ENCODE measurements at regions not wholly inside any gene's neighbourhood (a gene's known extent, or its start where the extent isn't known, plus 50 kb on each side); places are given as distances from the start of the nearest gene placed in this dataset.
A peak's percentile ranks its signal among the peaks of the same experiment; 100 is the strongest.
"Not testable (repeated sequence)": the region's sequence is repeated elsewhere in the genome, so short reads cannot be mapped to it uniquely, and the experiment has no call there.

GRCh38 chr5:147141580-147141979 is 93.2 kb upstream of the STK32A start:
- WGBS (ENCODE audit: missing lambda C conversion rate) = 8% methylated on average over 2 of the region's 2 CpGs
- ATAC-seq; POLR2A ChIA-PET; FAIRE-seq; H3K27ac ChIP-seq; H3K4me1 ChIP-seq; H3K9me3 ChIP-seq; H3K4me2 ChIP-seq; H3K4me3 ChIP-seq; DNase-seq (ENCODE audit: low read depth in 1 of 2, low spot score in 1 of 2): not testable (repeated sequence)
- CTCF ChIA-PET = interaction anchor here (0.7 kb wide), 1 partner anchor 74 kb away, joined by 3 read pairs; no protein-coding TSS in a partner anchor

- FAIRE-seq (no peak), ATAC-seq (no peak), DNase-seq (ENCODE audit: low read depth in 1 of 2, low spot score in 1 of 2) (no peak)
- no peak overlapping the region for H3K4me3 ChIP-seq
- POLR2A ChIA-PET = no interaction called here
- CTCF ChIA-PET = no interaction called here
- H3K27ac ChIP-seq = no peak overlapping the region
- H3K9me3 ChIP-seq = no peaks in the 10 kb centered on the region
- H3K4me2 ChIP-seq = no peak overlapping the region
- TF ChIP-seq FOSB (CRISPR knock-in tag; IDR thresholded peaks at IDR 0.05) = no peak
- TF ChIP-seq CHD2 (IDR thresholded peaks at IDR 0.05; ENCODE audit: low read length, partially characterized antibody) = no peak
- TF ChIP-seq MAFK (IDR thresholded peaks at IDR 0.05; ENCODE audit: partially characterized antibody) = peak; percentile 43
- TF ChIP-seq ATOH8 (CRISPR knock-in tag; IDR thresholded peaks at IDR 0.05; ENCODE audit: low read depth) = no peak
- no peak for TF ChIP-seq ZC3H11A (IDR thresholded peaks at IDR 0.05)
- no peak for TF ChIP-seq EP300 (IDR thresholded peaks at IDR 0.05)
- H3K4me1 ChIP-seq = no peaks in the 10 kb centered on the region
Observed at GRCh38 chr5:147143215-147143614, 91.6 kb upstream of the STK32A start.

- no peak for ATAC-seq
- CTCF ChIA-PET = no interaction called here
- WGBS (ENCODE audit: missing lambda C conversion rate) = 0% methylated on average over 1 of the region's 1 CpG
- H3K4me1 ChIP-seq = no peaks in the 10 kb centered on the region
- POLR2A ChIA-PET = no interaction called here
- FAIRE-seq = no peak
- H3K9me3 ChIP-seq = no peaks in the 10 kb centered on the region
- H3K27ac ChIP-seq = no peak overlapping the region
- no peak overlapping the region for H3K4me3 ChIP-seq
- DNase-seq (ENCODE audit: low read depth in 1 of 2, low spot score in 1 of 2) = no peak
- TF ChIP-seq RFX5 (IDR thresholded peaks at IDR 0.05) (no peak), MYC (IDR thresholded peaks at IDR 0.05; ENCODE audit: borderline replicate concordance, low read length) (no peak), POLR2A (IDR thresholded peaks at IDR 0.05; ENCODE audit: low read length) (no peak), KDM1A (IDR thresholded peaks at IDR 0.05; ENCODE audit: low read depth) (no peak), BHLHE40 (IDR thresholded peaks at IDR 0.05; ENCODE audit: low read depth, low read length) (no peak), ZC3H11A (IDR thresholded peaks at IDR 0.05) (no peak), NPAS2 (CRISPR knock-in tag; IDR thresholded peaks at IDR 0.05; ENCODE audit: borderline replicate concordance) (no peak), JUNB (IDR thresholded peaks at IDR 0.05) (no peak), FOXS1 (CRISPR knock-in tag; IDR thresholded peaks at IDR 0.05) (no peak), ELK1 (IDR thresholded peaks at IDR 0.05; ENCODE audit: low read depth, low read length) (no peak), PHF8 (IDR thresholded peaks at IDR 0.05; ENCODE audit: borderline replicate concordance, low read depth) (no peak), KDM5A (IDR thresholded peaks at IDR 0.05) (no peak), HEYL (CRISPR knock-in tag; IDR thresholded peaks at IDR 0.05) (no peak), POLR2AphosphoS2 (conservative IDR thresholded peaks at IDR 0.05; ENCODE audit: low read length) (no peak), MAX (IDR thresholded peaks at IDR 0.05) (no peak)
- H3K4me2 ChIP-seq = no peak overlapping the region
Observed at GRCh38 chr5:147145328-147145727, 89.5 kb upstream of the STK32A start.

- ATAC-seq (no peak), FAIRE-seq (no peak), DNase-seq (ENCODE audit: low read depth in 1 of 2, low spot score in 1 of 2) (no peak)
- ChIA-PET POLR2A (no interaction called here), CTCF (no interaction called here)
- Histone ChIP-seq H3K9me3 (no peaks in the 10 kb centered on the region), H3K4me1 (no peaks in the 10 kb centered on the region), H3K4me2 (no peak overlapping the region), H3K27ac (no peak overlapping the region), H3K4me3 (no peak overlapping the region)
- WGBS (ENCODE audit: missing lambda C conversion rate) = 0% methylated on average over 1 of the region's 1 CpG
- TF ChIP-seq JUN (IDR thresholded peaks at IDR 0.05) (no peak), ELK1 (IDR thresholded peaks at IDR 0.05; ENCODE audit: low read depth, low read length) (no peak), EHMT2 (IDR thresholded peaks at IDR 0.05; ENCODE audit: low read depth) (no peak), ATOH8 (CRISPR knock-in tag; IDR thresholded peaks at IDR 0.05; ENCODE audit: low read depth) (no peak), CHD2 (IDR thresholded peaks at IDR 0.05; ENCODE audit: low read length, partially characterized antibody) (no peak), RARB (CRISPR knock-in tag; IDR thresholded peaks at IDR 0.05) (no peak), GATA3 (IDR thresholded peaks at IDR 0.05; ENCODE audit: borderline replicate concordance) (no peak), HEYL (CRISPR knock-in tag; IDR thresholded peaks at IDR 0.05) (no peak), TP53 (CRISPR knock-in tag; IDR thresholded peaks at IDR 0.05) (no peak), MAX (IDR thresholded peaks at IDR 0.05) (no peak), BCL3 (IDR thresholded peaks at IDR 0.05) (no peak), BHLHE40 (IDR thresholded peaks at IDR 0.05; ENCODE audit: low read depth, low read length) (no peak), EP300 (IDR thresholded peaks at IDR 0.05) (no peak), FOXS1 (CRISPR knock-in tag; IDR thresholded peaks at IDR 0.05) (no peak)
Observed at GRCh38 chr5:147148715-147149114, 86.1 kb upstream of the STK32A start.
